ENCODE measurements at regions not wholly inside any gene's neighbourhood (a gene's known extent, or its start where the extent isn't known, plus 50 kb on each side); places are given as distances from the start of the nearest gene placed in this dataset.

- H3K36me3 ChIP-seq (ENCODE audit: control insufficient read depth in 2 of 2, extremely low read depth in 1 of 2, insufficient read depth in 2 of 2, low read length in 2 of 2): no peaks in the 10 kb centered on the region
- H3K9me1 ChIP-seq (replicated peaks; ENCODE audit: control insufficient read depth, extremely low read depth, insufficient read depth, low read length): no peaks in the 10 kb centered on the region
- ChIA-PET CTCF (no interaction called here), POLR2A (no interaction called here)
- H4K20me1 ChIP-seq (replicated peaks; ENCODE audit: control insufficient read depth, extremely low read depth, insufficient read depth, low read length): no peaks in the 10 kb centered on the region
- intact Hi-C loops (cut with micrococcal nuclease) (no loop called here), dilution Hi-C loops (cut with MboI; ENCODE audit: extremely low pct_ligation_motif_present, low sequenced_read_pairs) (no loop called here)
- no peaks in the 10 kb centered on the region for H3K27me3 ChIP-seq (ENCODE audit: control insufficient read depth in 2 of 2, insufficient read depth in 2 of 2, low read length in 2 of 2)
- H3K4me1 ChIP-seq (ENCODE audit: control insufficient read depth, extremely low read depth, insufficient read depth, low read length): no peaks in the 10 kb centered on the region
- FAIRE-seq: no peak
- no peak overlapping the region for H2AFZ ChIP-seq (ENCODE audit: low read depth, low read length)
- TF ChIP-seq GATA2 (IDR thresholded peaks at IDR 0.05; ENCODE audit: insufficient read depth, insufficient read length, low read depth, low read length): no peak
- no peak for TF ChIP-seq MAX (IDR thresholded peaks at IDR 0.05; ENCODE audit: insufficient read depth, insufficient read length)
- no peak for TF ChIP-seq JUN (IDR thresholded peaks at IDR 0.05; ENCODE audit: borderline replicate concordance, insufficient read depth, insufficient read length, low read depth)
- TF ChIP-seq FOS (IDR thresholded peaks at IDR 0.05; ENCODE audit: borderline replicate concordance, insufficient read depth, low read length): no peak
- no peak for TF ChIP-seq MYC (IDR thresholded peaks at IDR 0.05; ENCODE audit: low read depth, low read length)
- no peak for TF ChIP-seq POLR2A (IDR thresholded peaks at IDR 0.05; ENCODE audit: low read depth, low read length)
- no peak for TF ChIP-seq EZH2 (IDR thresholded peaks at IDR 0.05; ENCODE audit: borderline replicate concordance, low read depth, low read length, severe bottlenecking)
- no peak for TF ChIP-seq CTCF (IDR thresholded peaks at IDR 0.05; ENCODE audit: extremely low read depth in 1 of 2, insufficient read depth in 1 of 2, low read depth in 1 of 2, low read length in 2 of 2)
- TF ChIP-seq POLR2AphosphoS5 (IDR thresholded peaks at IDR 0.05; ENCODE audit: insufficient read depth, low read depth, low read length): no peak
- H3K27ac ChIP-seq (ENCODE audit: insufficient read depth, low read depth, low read length): no peak overlapping the region
- no peak overlapping the region for H3K4me3 ChIP-seq (replicated peaks in 1 of 3; ENCODE audit: insufficient read depth in 1 of 3, low read depth in 1 of 3, low read length in 3 of 3)
- H3K4me2 ChIP-seq (ENCODE audit: insufficient read depth, low read length): no peak overlapping the region
- H3K9ac ChIP-seq (replicated peaks; ENCODE audit: extremely low read depth, insufficient read depth, low read length): no peak overlapping the region
- no TSS peak for BruUV-seq (replicated peaks)
- no peak for DNase-seq (ENCODE audit: low read depth, low spot score)
- no peaks in the 10 kb centered on the region for H3K79me2 ChIP-seq (ENCODE audit: control insufficient read depth, insufficient read depth, low read length)
- no peaks in the 10 kb centered on the region for H3K9me3 ChIP-seq (replicated peaks; ENCODE audit: control insufficient read depth, insufficient read depth, low read length)
Measured at GRCh38 chr9:108642871-108643270, 212.9 kb downstream of the ACTL7B start.

All from endothelial cell of umbilical vein (primary cell).